MM.1S (cell line): ENCODE measurements at regions not wholly inside any gene's neighbourhood (a gene's known extent, or its start where the extent isn't known, plus 50 kb on each side); places are given as distances from the start of the nearest gene placed in this dataset.

Source experiments
- EZH2 ChIP-seq: fragments of 300-600 bp; sonication (generic); optimal IDR thresholded peaks from 2 replicates; pipeline ENCODE3; 2017; ENCODE audit warnings: low read depth, mild to moderate bottlenecking, antibody characterized with exemption, low read length, mixed read lengths
- EZH2phosphoT487 ChIP-seq: fragments of 300-600 bp; sonication (generic); IDR thresholded peaks from 2 replicates; pipeline ENCODE4 v1.6.1; 2018; ENCODE audit warnings: antibody characterized with exemption, low read length

GRCh38 chr18:29586210-29586609 lies 1409.3 kb upstream of the CDH2 start:
- TF ChIP-seq EZH2phosphoT487 (no peak), EZH2 (no peak)
